Body of pancreas (tissue), 4 donors: ENCODE measurements at regions not wholly inside any gene's neighbourhood (a gene's known extent, or its start where the extent isn't known, plus 50 kb on each side); places are given as distances from the start of the nearest gene placed in this dataset.

Experiments
- POLR2A ChIP-seq, 3 donors: fragments of 450-650 bp; IDR thresholded peaks; one replicate each; pipeline ENCODE4 v1.6.1; 2016; ENCODE audit warnings: antibody characterized with exemption in 3 of 3, mild to moderate bottlenecking in 2 of 3
- TF ChIP-seq, protein P1 (sequence below), 7 experiments: fragments of 450-650 bp in 4 of 7; fragments of 200-600 bp in 3 of 7; sonication (generic) in 3 of 7; IDR thresholded peaks; one replicate each; pipeline ENCODE4 v1.5.1; 2016 to 2019; ENCODE audit warnings: antibody characterized with exemption in 7 of 7

GRCh38 chr1:64323882-64324281 is 120.5 kb downstream of the UBE2U start:
- TF ChIP-seq, protein P1, sequence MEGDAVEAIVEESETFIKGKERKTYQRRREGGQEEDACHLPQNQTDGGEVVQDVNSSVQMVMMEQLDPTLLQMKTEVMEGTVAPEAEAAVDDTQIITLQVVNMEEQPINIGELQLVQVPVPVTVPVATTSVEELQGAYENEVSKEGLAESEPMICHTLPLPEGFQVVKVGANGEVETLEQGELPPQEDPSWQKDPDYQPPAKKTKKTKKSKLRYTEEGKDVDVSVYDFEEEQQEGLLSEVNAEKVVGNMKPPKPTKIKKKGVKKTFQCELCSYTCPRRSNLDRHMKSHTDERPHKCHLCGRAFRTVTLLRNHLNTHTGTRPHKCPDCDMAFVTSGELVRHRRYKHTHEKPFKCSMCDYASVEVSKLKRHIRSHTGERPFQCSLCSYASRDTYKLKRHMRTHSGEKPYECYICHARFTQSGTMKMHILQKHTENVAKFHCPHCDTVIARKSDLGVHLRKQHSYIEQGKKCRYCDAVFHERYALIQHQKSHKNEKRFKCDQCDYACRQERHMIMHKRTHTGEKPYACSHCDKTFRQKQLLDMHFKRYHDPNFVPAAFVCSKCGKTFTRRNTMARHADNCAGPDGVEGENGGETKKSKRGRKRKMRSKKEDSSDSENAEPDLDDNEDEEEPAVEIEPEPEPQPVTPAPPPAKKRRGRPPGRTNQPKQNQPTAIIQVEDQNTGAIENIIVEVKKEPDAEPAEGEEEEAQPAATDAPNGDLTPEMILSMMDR (IDR thresholded peaks at IDR 0.05), result no peak
- no peak for TF ChIP-seq POLR2A (IDR thresholded peaks at IDR 0.05)
